WERI-Rb-1 (cell line): ENCODE measurements at regions not wholly inside any gene's neighbourhood (a gene's known extent, or its start where the extent isn't known, plus 50 kb on each side); places are given as distances from the start of the nearest gene placed in this dataset.
A peak's percentile ranks its signal among the peaks of the same experiment; 100 is the strongest.

ENCODE experiments used
- DNase-seq: peaks from one replicate; pipeline ENCODE4 v3.0.0-alpha.2; 2020
- H3K27ac ChIP-seq: fragments of 250-450 bp; sonication (Bioruptor Pico); 2 replicates; pipeline ENCODE4 v1.5.1; 2020; ENCODE audit warnings: mild to moderate bottlenecking, moderate library complexity
- H3K27me3 ChIP-seq: fragments of 250-450 bp; sonication (Bioruptor Pico); 2 replicates; pipeline ENCODE4 v1.5.1; 2021; ENCODE audit warnings: mild to moderate bottlenecking, low read depth, moderate library complexity; ENCODE audit not compliant: insufficient read depth, severe bottlenecking
- H3K36me3 ChIP-seq: fragments of 250-450 bp; sonication (Bioruptor Pico); 2 replicates; pipeline ENCODE4 v1.5.1; 2020; ENCODE audit warnings: mild to moderate bottlenecking, moderate library complexity
- H3K4me3 ChIP-seq: 2 replicates; pipeline ENCODE4 v1.5.1; 2011; ENCODE audit warnings: low read depth, mild to moderate bottlenecking, control low read depth, low read length
- H3K9me3 ChIP-seq: fragments of 250-450 bp; sonication (Bioruptor Pico); 2 replicates; pipeline ENCODE4 v1.5.1; 2021; ENCODE audit warnings: mild to moderate bottlenecking, moderate library complexity; ENCODE audit not compliant: severe bottlenecking
- TF ChIP-seq, protein P1 (sequence below): IDR thresholded peaks from 2 replicates; pipeline ENCODE4 v1.5.1; 2011; ENCODE audit warnings: low read depth, mild to moderate bottlenecking, control low read depth, inconsistent platforms, low read length

DNA sequence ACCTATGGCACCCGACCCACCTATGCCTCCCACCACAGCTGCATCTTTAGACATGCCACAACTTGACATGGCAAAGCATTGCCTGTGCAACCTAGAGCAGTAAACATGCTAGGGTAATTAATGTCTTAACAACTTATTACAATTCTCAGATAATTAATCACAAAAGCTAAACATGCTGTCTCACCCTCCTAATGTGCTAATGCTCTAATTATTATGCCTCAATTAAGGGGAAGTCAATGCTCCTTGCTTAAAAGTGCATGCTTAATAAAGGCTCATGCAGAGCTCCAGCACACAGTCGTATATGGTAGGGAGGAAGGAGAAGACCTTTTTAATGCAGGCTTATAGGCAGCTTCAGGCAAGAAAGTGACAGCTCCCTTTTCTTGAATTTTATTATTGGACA, 396.0 kb downstream of the SEC16B start:
- no peak overlapping the region for H3K4me3 ChIP-seq
- no peaks in the 10 kb centered on the region for H3K27me3 ChIP-seq
- H3K27ac ChIP-seq: no peak overlapping the region
- no peaks in the 10 kb centered on the region for H3K36me3 ChIP-seq
- H3K9me3 ChIP-seq: no peaks in the 10 kb centered on the region
- TF ChIP-seq, protein P1, sequence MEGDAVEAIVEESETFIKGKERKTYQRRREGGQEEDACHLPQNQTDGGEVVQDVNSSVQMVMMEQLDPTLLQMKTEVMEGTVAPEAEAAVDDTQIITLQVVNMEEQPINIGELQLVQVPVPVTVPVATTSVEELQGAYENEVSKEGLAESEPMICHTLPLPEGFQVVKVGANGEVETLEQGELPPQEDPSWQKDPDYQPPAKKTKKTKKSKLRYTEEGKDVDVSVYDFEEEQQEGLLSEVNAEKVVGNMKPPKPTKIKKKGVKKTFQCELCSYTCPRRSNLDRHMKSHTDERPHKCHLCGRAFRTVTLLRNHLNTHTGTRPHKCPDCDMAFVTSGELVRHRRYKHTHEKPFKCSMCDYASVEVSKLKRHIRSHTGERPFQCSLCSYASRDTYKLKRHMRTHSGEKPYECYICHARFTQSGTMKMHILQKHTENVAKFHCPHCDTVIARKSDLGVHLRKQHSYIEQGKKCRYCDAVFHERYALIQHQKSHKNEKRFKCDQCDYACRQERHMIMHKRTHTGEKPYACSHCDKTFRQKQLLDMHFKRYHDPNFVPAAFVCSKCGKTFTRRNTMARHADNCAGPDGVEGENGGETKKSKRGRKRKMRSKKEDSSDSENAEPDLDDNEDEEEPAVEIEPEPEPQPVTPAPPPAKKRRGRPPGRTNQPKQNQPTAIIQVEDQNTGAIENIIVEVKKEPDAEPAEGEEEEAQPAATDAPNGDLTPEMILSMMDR: no peak
- DNase-seq: no peak

DNA sequence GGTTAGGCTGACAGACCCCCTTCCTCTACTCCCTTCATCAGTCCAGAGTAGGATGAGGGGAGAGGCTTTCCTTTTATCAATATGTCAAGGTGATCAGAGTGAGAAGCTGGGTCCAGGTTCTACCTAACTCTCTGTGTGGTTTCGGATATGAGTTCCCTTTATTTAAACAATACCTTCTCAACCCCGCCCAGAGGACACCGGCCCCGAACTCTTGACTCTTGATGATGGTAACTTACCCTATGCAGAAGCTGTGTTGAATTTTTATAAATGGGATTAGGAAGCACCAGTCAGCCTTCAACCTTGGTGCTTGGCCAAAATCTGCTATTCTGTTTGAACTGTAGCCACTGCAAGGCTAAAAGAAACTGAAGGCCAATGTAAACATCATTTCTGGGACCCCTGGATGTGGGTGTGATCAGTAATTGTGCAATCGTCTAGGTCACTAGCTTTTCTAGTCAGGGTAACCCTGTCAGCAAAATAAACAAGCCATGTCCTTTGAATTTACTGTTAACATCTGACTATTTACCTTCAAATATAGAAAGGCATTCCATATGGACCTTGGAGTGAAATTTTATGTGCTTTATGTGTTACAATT, 398.3 kb downstream of the SEC16B start:
- no peaks in the 10 kb centered on the region for H3K9me3 ChIP-seq
- no peak for DNase-seq
- H3K27ac ChIP-seq: no peak overlapping the region
- H3K36me3 ChIP-seq: no peaks in the 10 kb centered on the region
- TF ChIP-seq, protein P1: no peak
- H3K4me3 ChIP-seq: no peak overlapping the region
- H3K27me3 ChIP-seq: no peaks in the 10 kb centered on the region

DNA sequence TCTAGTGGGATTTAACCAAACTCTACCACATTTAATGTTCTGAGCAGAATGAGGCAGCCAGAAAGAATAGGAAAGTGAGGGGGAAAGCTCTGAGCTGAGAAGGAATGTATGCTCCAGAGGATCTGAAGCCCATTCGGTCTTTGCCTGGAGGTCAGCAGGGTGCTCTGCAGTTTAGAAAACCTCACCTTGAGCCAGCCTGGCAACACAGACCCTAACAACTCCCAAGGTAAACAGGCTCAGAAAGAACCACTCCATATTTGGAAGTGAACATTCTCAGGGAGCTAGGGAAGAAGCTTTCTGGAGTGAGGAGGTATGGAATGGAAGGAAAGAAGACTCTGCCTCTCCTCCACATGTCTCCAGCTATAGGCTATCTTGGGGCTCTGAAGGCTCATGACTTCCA, 398.8 kb downstream of the SEC16B start:
- Histone ChIP-seq H3K27me3 (no peaks in the 10 kb centered on the region), H3K9me3 (no peaks in the 10 kb centered on the region), H3K36me3 (no peaks in the 10 kb centered on the region), H3K27ac (no peak overlapping the region), H3K4me3 (no peak overlapping the region)
- TF ChIP-seq, protein P1: no peak
- no peak for DNase-seq

DNA sequence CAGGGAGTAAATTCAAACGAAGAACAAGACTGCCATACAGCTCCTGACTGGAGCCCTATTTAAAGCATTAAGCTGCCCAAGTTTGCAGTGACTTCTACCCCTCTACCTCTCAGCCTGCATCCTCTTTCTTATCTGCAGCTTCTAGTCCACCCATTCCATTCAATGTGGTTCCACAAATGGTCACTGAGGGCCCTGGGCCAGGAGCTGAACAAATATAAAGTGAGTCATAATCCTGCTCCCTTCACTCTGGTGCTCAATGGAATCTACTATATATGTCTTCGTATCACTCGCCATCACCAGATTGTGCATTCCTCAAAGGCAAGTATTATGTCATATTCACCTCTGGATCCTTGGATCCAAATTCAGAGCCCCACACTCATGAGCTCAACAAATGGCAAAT, 398.7 kb downstream of the BRINP2 start:
- TF ChIP-seq, protein P1: no peak
- no peak overlapping the region for H3K27ac ChIP-seq

DNA sequence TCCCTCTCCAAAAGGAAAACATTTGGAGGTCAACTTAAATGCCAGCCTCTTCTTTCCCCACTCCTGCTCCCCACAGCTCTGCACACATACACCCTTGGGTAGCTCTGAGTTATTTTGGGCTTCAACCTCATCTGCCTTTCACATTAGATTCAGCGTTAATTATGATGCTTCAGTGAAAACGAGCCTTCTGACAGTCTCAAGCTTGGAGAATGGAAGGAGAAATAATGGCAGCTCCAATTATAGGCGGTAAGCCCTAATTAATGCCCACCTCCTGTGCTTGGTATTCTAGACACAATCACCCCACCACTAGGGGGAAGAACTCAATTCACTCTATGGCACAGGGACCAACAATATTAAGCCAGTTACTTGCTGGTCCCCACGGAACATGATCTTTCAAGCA, 397.9 kb downstream of the BRINP2 start:
- no peaks in the 10 kb centered on the region for H3K9me3 ChIP-seq
- no peak for DNase-seq
- H3K27ac ChIP-seq: no peak overlapping the region
- no peaks in the 10 kb centered on the region for H3K36me3 ChIP-seq
- TF ChIP-seq, protein P1: 0 out of 2 replicates have a peak, but pooled peaks have one; percentile 31
- no peak overlapping the region for H3K4me3 ChIP-seq
- H3K27me3 ChIP-seq: no peaks in the 10 kb centered on the region

More for the DNA sequence above, 398.7 kb downstream of the BRINP2 start:
- no peaks in the 10 kb centered on the region for H3K27me3 ChIP-seq
- no peaks in the 10 kb centered on the region for H3K36me3 ChIP-seq
- no peak for DNase-seq
- H3K9me3 ChIP-seq: no peaks in the 10 kb centered on the region
- no peak overlapping the region for H3K4me3 ChIP-seq

DNA sequence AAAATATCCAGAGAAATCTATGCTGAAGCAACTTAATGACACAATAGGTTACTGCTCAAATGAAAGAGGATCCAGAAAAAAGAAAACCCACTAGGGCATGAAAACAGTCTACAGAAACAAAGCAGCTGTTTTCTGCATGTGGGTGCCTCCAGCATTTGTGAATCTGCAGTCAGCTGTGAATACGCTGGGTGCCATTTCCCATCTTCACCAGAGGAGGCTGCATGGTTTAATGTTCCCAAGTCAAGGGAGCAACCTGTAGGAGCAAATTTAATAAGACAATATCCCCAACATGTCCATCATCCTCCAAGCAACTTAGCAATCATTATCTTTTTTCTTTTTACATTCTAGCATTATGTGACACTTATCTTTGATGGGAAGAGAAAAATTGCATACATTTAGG, 396.6 kb downstream of the BRINP2 start:
- Histone ChIP-seq H3K9me3 (no peaks in the 10 kb centered on the region), H3K4me3 (no peak overlapping the region), H3K27ac (no peak overlapping the region), H3K36me3 (no peaks in the 10 kb centered on the region), H3K27me3 (no peaks in the 10 kb centered on the region)
- DNase-seq: peak; percentile 52
- TF ChIP-seq, protein P1: peak; percentile 73
